ENCODE measurements at regions not wholly inside any gene's neighbourhood (a gene's known extent, or its start where the extent isn't known, plus 50 kb on each side); places are given as distances from the start of the nearest gene placed in this dataset.

GRCh38 chr4:181643466-181643865, 599.7 kb upstream of the TENM3 start:
- Histone ChIP-seq H3K9ac (ENCODE audit: low read length) (no peak overlapping the region), H3K4me1 (ENCODE audit: low read length) (no peaks in the 10 kb centered on the region), H3K79me2 (ENCODE audit: low read length) (no peaks in the 10 kb centered on the region), H3K9me3 (ENCODE audit: low read length) (no peaks in the 10 kb centered on the region), H3K36me3 (ENCODE audit: insufficient read depth, low read length) (no peaks in the 10 kb centered on the region), H2AFZ (ENCODE audit: low read length) (no peak overlapping the region), H4K20me1 (ENCODE audit: insufficient read depth, low read depth, low read length) (no peaks in the 10 kb centered on the region), H3K27me3 (ENCODE audit: low read length) (no peaks in the 10 kb centered on the region), H3K4me2 (ENCODE audit: low read depth, low read length, poor library complexity, severe bottlenecking) (no peak overlapping the region), H3K9me2 (replicated peaks; ENCODE audit: insufficient read depth, low read length) (no peaks in the 10 kb centered on the region), H3K4me3 (ENCODE audit: low read length) (no peak overlapping the region), H3K27ac (ENCODE audit: low read length) (no peak overlapping the region)
- DNase-seq, result no peak

GRCh38 chr4:181645489-181645888, 597.7 kb upstream of the TENM3 start:
- H3K36me3 ChIP-seq (ENCODE audit: insufficient read depth, low read length), result no peaks in the 10 kb centered on the region
- no peaks in the 10 kb centered on the region for H3K9me2 ChIP-seq (replicated peaks; ENCODE audit: insufficient read depth, low read length)
- H3K9ac ChIP-seq (ENCODE audit: low read length), result no peak overlapping the region
- H3K79me2 ChIP-seq (ENCODE audit: low read length), result no peaks in the 10 kb centered on the region
- no peak overlapping the region for H3K4me3 ChIP-seq (ENCODE audit: low read length)
- no peaks in the 10 kb centered on the region for H3K4me1 ChIP-seq (ENCODE audit: low read length)
- H3K27ac ChIP-seq (ENCODE audit: low read length), result no peak overlapping the region
- DNase-seq, result no peak
- no peaks in the 10 kb centered on the region for H3K27me3 ChIP-seq (ENCODE audit: low read length)
- H3K4me2 ChIP-seq (ENCODE audit: low read depth, low read length, poor library complexity, severe bottlenecking), result no peak overlapping the region
- H2AFZ ChIP-seq (ENCODE audit: low read length), result no peak overlapping the region
- H3K9me3 ChIP-seq (ENCODE audit: low read length), result no peaks in the 10 kb centered on the region
- no peaks in the 10 kb centered on the region for H4K20me1 ChIP-seq (ENCODE audit: insufficient read depth, low read depth, low read length)

- no peaks in the 10 kb centered on the region for H3K9me3 ChIP-seq (ENCODE audit: low read length)
- no peak overlapping the region for H2AFZ ChIP-seq (ENCODE audit: low read length)
- H3K27me3 ChIP-seq (ENCODE audit: low read length), result no peaks in the 10 kb centered on the region
- DNase-seq, result no peak
- no peak overlapping the region for H3K9ac ChIP-seq (ENCODE audit: low read length)
- H3K27ac ChIP-seq (ENCODE audit: low read length), result no peak overlapping the region
- H3K9me2 ChIP-seq (replicated peaks; ENCODE audit: insufficient read depth, low read length), result no peaks in the 10 kb centered on the region
- no peaks in the 10 kb centered on the region for H3K36me3 ChIP-seq (ENCODE audit: insufficient read depth, low read length)
- no peaks in the 10 kb centered on the region for H3K79me2 ChIP-seq (ENCODE audit: low read length)
- H3K4me1 ChIP-seq (ENCODE audit: low read length), result no peaks in the 10 kb centered on the region
- no peaks in the 10 kb centered on the region for H4K20me1 ChIP-seq (ENCODE audit: insufficient read depth, low read depth, low read length)
- no peak overlapping the region for H3K4me3 ChIP-seq (ENCODE audit: low read length)
- no peak overlapping the region for H3K4me2 ChIP-seq (ENCODE audit: low read depth, low read length, poor library complexity, severe bottlenecking)
These were observed 596.3 kb upstream of the TENM3 start for GRCh38 chr4:181646864-181647263.

GRCh38 chr4:181647396-181648147, 595.6 kb upstream of the TENM3 start:
- no peak for DNase-seq
- Histone ChIP-seq H3K4me2 (ENCODE audit: low read depth, low read length, poor library complexity, severe bottlenecking) (no peak overlapping the region), H3K27me3 (ENCODE audit: low read length) (no peaks in the 10 kb centered on the region), H3K9ac (ENCODE audit: low read length) (no peak overlapping the region), H4K20me1 (ENCODE audit: insufficient read depth, low read depth, low read length) (no peaks in the 10 kb centered on the region), H3K9me2 (replicated peaks; ENCODE audit: insufficient read depth, low read length) (no peaks in the 10 kb centered on the region), H3K4me1 (ENCODE audit: low read length) (no peaks in the 10 kb centered on the region), H3K27ac (ENCODE audit: low read length) (no peak overlapping the region), H3K4me3 (ENCODE audit: low read length) (no peak overlapping the region), H2AFZ (ENCODE audit: low read length) (no peak overlapping the region), H3K79me2 (ENCODE audit: low read length) (no peaks in the 10 kb centered on the region), H3K36me3 (ENCODE audit: insufficient read depth, low read length) (no peaks in the 10 kb centered on the region), H3K9me3 (ENCODE audit: low read length) (no peaks in the 10 kb centered on the region)

- no peak for DNase-seq
- no peaks in the 10 kb centered on the region for H3K36me3 ChIP-seq (ENCODE audit: insufficient read depth, low read length)
- H3K4me3 ChIP-seq (ENCODE audit: low read length), result no peak overlapping the region
- no peak overlapping the region for H3K4me2 ChIP-seq (ENCODE audit: low read depth, low read length, poor library complexity, severe bottlenecking)
- no peaks in the 10 kb centered on the region for H3K4me1 ChIP-seq (ENCODE audit: low read length)
- no peaks in the 10 kb centered on the region for H4K20me1 ChIP-seq (ENCODE audit: insufficient read depth, low read depth, low read length)
- no peaks in the 10 kb centered on the region for H3K9me2 ChIP-seq (replicated peaks; ENCODE audit: insufficient read depth, low read length)
- no peaks in the 10 kb centered on the region for H3K9me3 ChIP-seq (ENCODE audit: low read length)
- no peak overlapping the region for H3K9ac ChIP-seq (ENCODE audit: low read length)
- no peaks in the 10 kb centered on the region for H3K79me2 ChIP-seq (ENCODE audit: low read length)
- H3K27ac ChIP-seq (ENCODE audit: low read length), result no peak overlapping the region
- no peaks in the 10 kb centered on the region for H3K27me3 ChIP-seq (ENCODE audit: low read length)
- no peak overlapping the region for H2AFZ ChIP-seq (ENCODE audit: low read length)
These were observed 593.0 kb upstream of the TENM3 start for GRCh38 chr4:181650033-181650825.

- Histone ChIP-seq H3K9ac (ENCODE audit: low read length) (no peak overlapping the region), H4K20me1 (ENCODE audit: insufficient read depth, low read depth, low read length) (no peaks in the 10 kb centered on the region), H3K9me3 (ENCODE audit: low read length) (no peaks in the 10 kb centered on the region), H3K4me2 (ENCODE audit: low read depth, low read length, poor library complexity, severe bottlenecking) (no peak overlapping the region), H3K79me2 (ENCODE audit: low read length) (no peaks in the 10 kb centered on the region), H3K27me3 (ENCODE audit: low read length) (no peaks in the 10 kb centered on the region), H3K4me3 (ENCODE audit: low read length) (no peak overlapping the region), H3K36me3 (ENCODE audit: insufficient read depth, low read length) (no peaks in the 10 kb centered on the region), H2AFZ (ENCODE audit: low read length) (no peak overlapping the region), H3K27ac (ENCODE audit: low read length) (no peak overlapping the region), H3K9me2 (replicated peaks; ENCODE audit: insufficient read depth, low read length) (no peaks in the 10 kb centered on the region), H3K4me1 (ENCODE audit: low read length) (no peaks in the 10 kb centered on the region)
- no peak for DNase-seq
These were observed 586.5 kb upstream of the TENM3 start for GRCh38 chr4:181656748-181657147.

- no peak overlapping the region for H3K4me3 ChIP-seq (ENCODE audit: low read length)
- H3K9ac ChIP-seq (ENCODE audit: low read length), result no peak overlapping the region
- H2AFZ ChIP-seq (ENCODE audit: low read length), result no peak overlapping the region
- H3K79me2 ChIP-seq (ENCODE audit: low read length), result no peaks in the 10 kb centered on the region
- H3K4me2 ChIP-seq (ENCODE audit: low read depth, low read length, poor library complexity, severe bottlenecking), result no peak overlapping the region
- DNase-seq, result no peak
- no peaks in the 10 kb centered on the region for H4K20me1 ChIP-seq (ENCODE audit: insufficient read depth, low read depth, low read length)
- H3K4me1 ChIP-seq (ENCODE audit: low read length), result no peaks in the 10 kb centered on the region
- H3K9me2 ChIP-seq (replicated peaks; ENCODE audit: insufficient read depth, low read length), result no peaks in the 10 kb centered on the region
- H3K36me3 ChIP-seq (ENCODE audit: insufficient read depth, low read length), result no peaks in the 10 kb centered on the region
- H3K27me3 ChIP-seq (ENCODE audit: low read length), result no peaks in the 10 kb centered on the region
- H3K9me3 ChIP-seq (ENCODE audit: low read length), result no peaks in the 10 kb centered on the region
- no peak overlapping the region for H3K27ac ChIP-seq (ENCODE audit: low read length)
These were observed 584.0 kb upstream of the TENM3 start for GRCh38 chr4:181659202-181659601.

- Histone ChIP-seq H3K4me2 (ENCODE audit: low read depth, low read length, poor library complexity, severe bottlenecking) (no peak overlapping the region), H4K20me1 (ENCODE audit: insufficient read depth, low read depth, low read length) (no peaks in the 10 kb centered on the region), H3K36me3 (ENCODE audit: insufficient read depth, low read length) (no peaks in the 10 kb centered on the region), H3K27ac (ENCODE audit: low read length) (no peak overlapping the region), H2AFZ (ENCODE audit: low read length) (no peak overlapping the region), H3K27me3 (ENCODE audit: low read length) (no peaks in the 10 kb centered on the region), H3K4me1 (ENCODE audit: low read length) (no peaks in the 10 kb centered on the region), H3K9me2 (replicated peaks; ENCODE audit: insufficient read depth, low read length) (no peaks in the 10 kb centered on the region), H3K4me3 (ENCODE audit: low read length) (no peak overlapping the region), H3K9ac (ENCODE audit: low read length) (no peak overlapping the region), H3K9me3 (ENCODE audit: low read length) (no peaks in the 10 kb centered on the region), H3K79me2 (ENCODE audit: low read length) (no peaks in the 10 kb centered on the region)
- DNase-seq, result no peak
These were observed 583.3 kb upstream of the TENM3 start for GRCh38 chr4:181659876-181660275.
